GM12891 (cell line): ENCODE measurements at regions not wholly inside any gene's neighbourhood (a gene's known extent, or its start where the extent isn't known, plus 50 kb on each side); places are given as distances from the start of the nearest gene placed in this dataset.

Experiments
- PAX5 ChIP-seq: IDR thresholded peaks from 2 replicates; pipeline ENCODE4 v1.6.1; 2011; ENCODE audit warnings: low read length, moderate library complexity, mild to moderate bottlenecking; ENCODE audit not compliant: insufficient read depth, severe bottlenecking
- POLR2A ChIP-seq: IDR thresholded peaks from 2 replicates; pipeline ENCODE4 v1.6.1; 2011; ENCODE audit warnings: low read depth, low read length, control low read depth
- POLR2AphosphoS5 ChIP-seq: IDR thresholded peaks from 2 replicates; pipeline ENCODE4 v1.6.1; 2011; ENCODE audit warnings: low read depth, low read length, control low read depth
- POU2F2 ChIP-seq: IDR thresholded peaks from 2 replicates; pipeline ENCODE4 v1.6.1; 2011; ENCODE audit warnings: low read depth, mild to moderate bottlenecking, control low read depth, low read length, moderate library complexity
- SPI1 ChIP-seq: IDR thresholded peaks from 2 replicates; pipeline ENCODE4 v1.6.1; 2011; ENCODE audit warnings: low read depth, low read length, control low read depth
- TAF1 ChIP-seq: IDR thresholded peaks from 2 replicates; pipeline ENCODE4 v1.6.1; 2011; ENCODE audit warnings: low read depth, low read length, control low read depth

GRCh38 chr2:200173691-200174090, 132.8 kb upstream of the SPATS2L start:
- TF ChIP-seq PAX5 (no peak), TAF1 (no peak), POLR2A (no peak), POLR2AphosphoS5 (no peak), POU2F2 (no peak), SPI1 (no peak)
